H9 (cell line): ENCODE measurements at regions not wholly inside any gene's neighbourhood (a gene's known extent, or its start where the extent isn't known, plus 50 kb on each side); places are given as distances from the start of the nearest gene placed in this dataset.

Source experiments
- DNase-seq: peaks from one replicate; pipeline ENCODE4 v3.0.0-alpha.2; 2017
- H2AFZ ChIP-seq: one replicate; pipeline ENCODE4 v1.6.1; 2013; ENCODE audit warnings: mild to moderate bottlenecking, low read length, control low read depth, moderate library complexity
- H2AK5ac ChIP-seq: 2 replicates; pipeline ENCODE4 v1.6.1; 2013; ENCODE audit warnings: low read length, control low read depth, mixed read lengths; ENCODE audit not compliant: insufficient read length
- H2BK120ac ChIP-seq: one replicate; pipeline ENCODE4 v1.6.1; 2013; ENCODE audit warnings: low read depth, mild to moderate bottlenecking, low read length, control low read depth, inconsistent platforms; ENCODE audit not compliant: poor library complexity, severe bottlenecking
- H2BK12ac ChIP-seq: 2 replicates; pipeline ENCODE4 v1.6.1; 2013; ENCODE audit warnings: low read length, control low read depth, mixed read lengths, low read depth; ENCODE audit not compliant: insufficient read length
- H2BK15ac ChIP-seq: 2 replicates; pipeline ENCODE4 v1.6.1; 2013; ENCODE audit warnings: low read depth, low read length, control low read depth
- H2BK20ac ChIP-seq: one replicate; pipeline ENCODE4 v1.6.1; 2013; ENCODE audit warnings: low read depth, mild to moderate bottlenecking, low read length, control low read depth, inconsistent platforms; ENCODE audit not compliant: poor library complexity, severe bottlenecking
- H2BK5ac ChIP-seq: 2 replicates; pipeline ENCODE4 v1.6.1; 2013; ENCODE audit warnings: low read length, control low read depth, mixed read lengths; ENCODE audit not compliant: insufficient read length
- H3K14ac ChIP-seq: 2 replicates; pipeline ENCODE4 v1.6.1; 2013; ENCODE audit warnings: low read length, control low read depth; ENCODE audit not compliant: insufficient read depth
- H3K18ac ChIP-seq: 2 replicates; pipeline ENCODE4 v1.6.1; 2013; ENCODE audit warnings: low read depth, mild to moderate bottlenecking, mixed read lengths, low read length, control low read depth; ENCODE audit not compliant: insufficient read length
- H3K23ac ChIP-seq: 2 replicates; pipeline ENCODE4 v1.6.1; 2013; ENCODE audit warnings: low read length, control low read depth, mixed read lengths, low read depth; ENCODE audit not compliant: insufficient read length
- H3K23me2 ChIP-seq: 2 replicates; pipeline ENCODE4 v1.6.1; 2013; ENCODE audit warnings: low read depth, mild to moderate bottlenecking, mixed read lengths, low read length, control low read depth; ENCODE audit not compliant: insufficient read length, poor library complexity, severe bottlenecking
- H3K27ac ChIP-seq: 2 replicates; pipeline ENCODE4 v1.5.1; 2013; ENCODE audit warnings: low read length, control low read depth, mixed read lengths, low read depth; ENCODE audit not compliant: insufficient read length
- H3K27me3 ChIP-seq: 2 replicates; pipeline ENCODE4 v1.6.1; 2013; ENCODE audit warnings: low read length, control low read depth, inconsistent platforms; ENCODE audit not compliant: insufficient read depth
- H3K4ac ChIP-seq: 2 replicates; pipeline ENCODE4 v1.6.1; 2013; ENCODE audit warnings: low read depth, mild to moderate bottlenecking, control low read depth, inconsistent platforms, low read length, moderate library complexity
- H3K4me1 ChIP-seq: 2 replicates; pipeline ENCODE4 v1.6.1; 2013; ENCODE audit warnings: low read length, control low read depth, inconsistent platforms; ENCODE audit not compliant: insufficient read depth
- H3K4me2 ChIP-seq: 2 replicates; pipeline ENCODE4 v1.6.1; 2013; ENCODE audit warnings: low read length, control low read depth, mixed read lengths; ENCODE audit not compliant: insufficient read length, insufficient read depth
- H3K56ac ChIP-seq: 2 replicates; pipeline ENCODE4 v1.6.1; 2013; ENCODE audit warnings: low read depth, mild to moderate bottlenecking, mixed read lengths, low read length, control low read depth; ENCODE audit not compliant: insufficient read length
- H3K79me1 ChIP-seq: 2 replicates; pipeline ENCODE4 v1.6.1; 2013; ENCODE audit warnings: low read depth, mild to moderate bottlenecking, moderate library complexity, low read length, control low read depth, inconsistent platforms; ENCODE audit not compliant: insufficient read depth, poor library complexity, severe bottlenecking
- H3K79me2 ChIP-seq: 2 replicates; pipeline ENCODE4 v1.6.1; 2013; ENCODE audit warnings: low read length, control low read depth, inconsistent platforms; ENCODE audit not compliant: insufficient read depth
- H3K9ac ChIP-seq: 2 replicates; pipeline ENCODE4 v1.6.1; 2013; ENCODE audit warnings: low read length, control low read depth, mixed read lengths; ENCODE audit not compliant: insufficient read length; ENCODE audit errors: extremely low read depth
- H3K9me3 ChIP-seq: one replicate; pipeline ENCODE4 v1.6.1; 2013; ENCODE audit warnings: low read depth, low read length, inconsistent platforms; ENCODE audit not compliant: control insufficient read depth
- H3T11ph ChIP-seq: one replicate; pipeline ENCODE4 v1.6.1; 2013; ENCODE audit warnings: mild to moderate bottlenecking, low read length, control low read depth, inconsistent platforms
- H4K20me1 ChIP-seq: one replicate; pipeline ENCODE4 v1.6.1; 2013; ENCODE audit not compliant: control insufficient read depth, insufficient read length, insufficient read depth
- H4K5ac ChIP-seq: 2 replicates; pipeline ENCODE4 v1.6.1; 2013; ENCODE audit warnings: low read depth, mild to moderate bottlenecking, mixed read lengths, low read length, control low read depth; ENCODE audit not compliant: insufficient read length
- H4K8ac ChIP-seq: replicated peaks from 2 replicates; pipeline ENCODE4 v1.6.1; 2013; ENCODE audit warnings: low read length, control low read depth, mixed read lengths, low read depth; ENCODE audit not compliant: insufficient read length
- H4K91ac ChIP-seq: 2 replicates; pipeline ENCODE4 v1.6.1; 2013; ENCODE audit warnings: low read depth, mild to moderate bottlenecking, moderate library complexity, mixed read lengths, low read length, control low read depth; ENCODE audit not compliant: insufficient read length
- H3K27ac Mint-ChIP-seq, 3 experiments: 2 replicates in 2 of 3; 3 replicates in 1 of 3; pipeline ENCODE4 v1.8.0; 2020 to 2021; ENCODE audit warnings: mixed read lengths in 3 of 3, mild to moderate bottlenecking in 1 of 3, moderate library complexity in 1 of 3
- H3K27me3 Mint-ChIP-seq: 2 replicates; pipeline ENCODE4 v1.8.0; 2021; ENCODE audit warnings: low read depth, mild to moderate bottlenecking, moderate library complexity, mixed read lengths
- H3K36me3 Mint-ChIP-seq, 3 experiments: 2 replicates in 2 of 3; 3 replicates in 1 of 3; pipeline ENCODE4 v1.8.0; 2020 to 2021; ENCODE audit warnings: low read depth in 3 of 3, mixed read lengths in 3 of 3; ENCODE audit not compliant: insufficient read depth in 1 of 3
- H3K4me1 Mint-ChIP-seq, 2 experiments: 2 replicates each; pipeline ENCODE4 v1.8.0; 2020; ENCODE audit warnings: mixed read lengths in 2 of 2
- H3K4me3 Mint-ChIP-seq, 2 experiments: 2 replicates in 1 of 2; 3 replicates in 1 of 2; pipeline ENCODE4 v1.8.0; 2020 to 2021; ENCODE audit warnings: mild to moderate bottlenecking in 2 of 2, mixed read lengths in 2 of 2, moderate library complexity in 1 of 2
- H3K9me3 Mint-ChIP-seq, 2 experiments: 2 replicates in 1 of 2; 3 replicates in 1 of 2; pipeline ENCODE4 v1.8.0; 2020; ENCODE audit warnings: mild to moderate bottlenecking in 2 of 2, mixed read lengths in 2 of 2, moderate library complexity in 1 of 2
- CTCF ChIP-seq: fragments of 200-600 bp; sonication (generic); conservative IDR thresholded peaks from 3 replicates; pipeline ENCODE4 v1.8.0; 2021; ENCODE audit warnings: antibody characterized with exemption, mild to moderate bottlenecking

DNA sequence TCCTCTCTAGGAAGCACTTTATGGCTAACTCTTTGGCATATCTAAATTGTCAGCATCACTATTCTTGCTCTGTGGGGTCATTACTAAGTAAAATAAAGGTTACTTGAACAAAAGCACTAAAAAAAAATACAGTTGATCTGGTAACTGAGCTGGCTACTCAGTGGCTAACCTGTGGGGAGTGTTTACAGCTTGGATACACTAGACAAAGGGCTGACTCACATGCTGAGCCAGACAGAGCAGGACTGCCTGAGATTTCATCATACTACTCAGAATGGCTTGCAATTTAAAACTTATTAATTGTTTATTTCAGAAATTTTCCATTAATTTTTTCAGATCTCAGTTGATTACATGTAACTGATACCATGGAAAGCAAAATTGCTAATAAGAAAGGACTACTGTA lies 1690.4 kb upstream of the SLC39A10 start:
- Histone ChIP-seq H2BK5ac (no peak overlapping the region), H2BK120ac (no peak overlapping the region), H3K56ac (no peak overlapping the region), H2AK5ac (no peak overlapping the region), H3K23me2 (no peaks in the 10 kb centered on the region), H3T11ph (no peak overlapping the region), H3K9ac (no peak overlapping the region), H3K23ac (no peak overlapping the region), H4K20me1 (no peaks in the 10 kb centered on the region), H4K5ac (no peak overlapping the region), H3K4me1 (no peaks in the 10 kb centered on the region), H2BK15ac (no peak overlapping the region), H4K8ac (no peak overlapping the region), H3K4ac (no peak overlapping the region), H2AFZ (no peak overlapping the region), H3K27me3 (no peaks in the 10 kb centered on the region), H3K4me2 (no peak overlapping the region), H3K79me2 (no peaks in the 10 kb centered on the region), H3K14ac (no peak overlapping the region), H3K79me1 (no peaks in the 10 kb centered on the region), H2BK20ac (no peak overlapping the region), H3K18ac (no peak overlapping the region), H4K91ac (no peak overlapping the region), H2BK12ac (no peak overlapping the region), H3K27ac (no peak overlapping the region), H3K9me3 (no peaks in the 10 kb centered on the region)
- H3K4me3 Mint-ChIP-seq, result no peak overlapping the region
- peaks cover 23 to 31% of the 10 kb centered on the region in 2 experiments for H3K4me1 Mint-ChIP-seq
- peaks cover 0 to 7% (median 0%) of the 10 kb centered on the region in 3 experiments; a peak in 4 of 7 replicates for H3K36me3 Mint-ChIP-seq
- H3K27me3 Mint-ChIP-seq, result no peaks in the 10 kb centered on the region
- H3K9me3 Mint-ChIP-seq, result 0 out of 5 replicates have a peak, but pooled peaks cover 0 to 5% of the 10 kb centered on the region in 2 experiments
- peak overlapping the region; percentile 84 to 98 (median 87) for H3K27ac Mint-ChIP-seq
- no peak for TF ChIP-seq CTCF
- DNase-seq, result no peak
